ENCODE measurements at regions not wholly inside any gene's neighbourhood (a gene's known extent, or its start where the extent isn't known, plus 50 kb on each side); places are given as distances from the start of the nearest gene placed in this dataset.

DNA sequence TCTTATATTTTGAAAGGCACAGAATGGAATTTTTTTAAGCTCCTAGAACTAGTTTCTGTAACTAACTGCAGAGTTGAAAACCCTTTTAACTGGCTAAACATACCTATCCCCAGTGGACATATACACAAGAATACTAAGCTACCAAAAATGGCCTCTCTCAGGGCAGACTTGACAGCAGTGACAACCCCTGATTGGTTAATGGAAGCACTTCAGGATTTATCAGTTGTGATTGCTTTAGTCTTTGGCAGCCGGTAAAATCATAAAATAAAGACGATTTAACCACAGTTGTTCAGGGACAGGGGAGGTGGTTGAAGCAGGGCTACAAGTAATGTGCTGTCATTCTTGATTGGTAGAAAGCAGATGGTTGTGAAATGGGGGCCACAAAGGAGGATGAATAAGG lies 452.0 kb upstream of the SOX9 start:
- no peak for TF ChIP-seq POLR2AphosphoS5 (IDR thresholded peaks at IDR 0.05; ENCODE audit: borderline replicate concordance, low read depth, low read length)
- TF ChIP-seq EZH2 (IDR thresholded peaks at IDR 0.05) = no peak
- TF ChIP-seq FOXP2 (optimal IDR thresholded peaks at IDR 0.05; ENCODE audit: control extremely low read depth, extremely low read length, insufficient read depth) = no peak
